ENCODE measurements at regions not wholly inside any gene's neighbourhood (a gene's known extent, or its start where the extent isn't known, plus 50 kb on each side); places are given as distances from the start of the nearest gene placed in this dataset.

DNA sequence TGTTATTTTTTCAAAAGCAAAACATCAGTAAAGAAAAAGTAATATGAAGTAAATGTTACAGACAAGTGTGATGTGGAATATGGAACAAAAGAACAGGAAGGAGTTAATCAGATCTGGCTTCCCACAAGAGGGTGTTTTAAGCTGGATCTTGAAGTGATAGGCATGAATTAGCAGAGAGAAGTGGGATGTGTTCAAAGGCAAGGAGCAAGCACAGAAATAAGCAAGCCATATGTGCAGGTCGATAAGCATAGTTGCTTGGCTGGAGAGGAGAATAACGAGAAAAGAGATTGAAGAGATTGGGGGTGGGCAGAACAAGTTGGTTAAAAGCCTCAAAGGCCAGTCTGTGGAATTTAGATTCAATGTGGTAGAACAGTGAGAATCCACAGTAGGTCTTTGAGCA lies 60.9 kb upstream of the PRPS1 start:
- TF ChIP-seq, protein P1, sequence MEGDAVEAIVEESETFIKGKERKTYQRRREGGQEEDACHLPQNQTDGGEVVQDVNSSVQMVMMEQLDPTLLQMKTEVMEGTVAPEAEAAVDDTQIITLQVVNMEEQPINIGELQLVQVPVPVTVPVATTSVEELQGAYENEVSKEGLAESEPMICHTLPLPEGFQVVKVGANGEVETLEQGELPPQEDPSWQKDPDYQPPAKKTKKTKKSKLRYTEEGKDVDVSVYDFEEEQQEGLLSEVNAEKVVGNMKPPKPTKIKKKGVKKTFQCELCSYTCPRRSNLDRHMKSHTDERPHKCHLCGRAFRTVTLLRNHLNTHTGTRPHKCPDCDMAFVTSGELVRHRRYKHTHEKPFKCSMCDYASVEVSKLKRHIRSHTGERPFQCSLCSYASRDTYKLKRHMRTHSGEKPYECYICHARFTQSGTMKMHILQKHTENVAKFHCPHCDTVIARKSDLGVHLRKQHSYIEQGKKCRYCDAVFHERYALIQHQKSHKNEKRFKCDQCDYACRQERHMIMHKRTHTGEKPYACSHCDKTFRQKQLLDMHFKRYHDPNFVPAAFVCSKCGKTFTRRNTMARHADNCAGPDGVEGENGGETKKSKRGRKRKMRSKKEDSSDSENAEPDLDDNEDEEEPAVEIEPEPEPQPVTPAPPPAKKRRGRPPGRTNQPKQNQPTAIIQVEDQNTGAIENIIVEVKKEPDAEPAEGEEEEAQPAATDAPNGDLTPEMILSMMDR (conservative IDR thresholded peaks at IDR 0.05; ENCODE audit: low read depth, low read length): no peak
- no peak for TF ChIP-seq EZH2 (IDR thresholded peaks at IDR 0.05; ENCODE audit: low read length, unreplicated experiment)
- TF ChIP-seq EZH2phosphoT487 (IDR thresholded peaks at IDR 0.05; ENCODE audit: borderline replicate concordance, low read length): no peak
